ENCODE measurements at regions not wholly inside any gene's neighbourhood (a gene's known extent, or its start where the extent isn't known, plus 50 kb on each side); places are given as distances from the start of the nearest gene placed in this dataset.

DNA sequence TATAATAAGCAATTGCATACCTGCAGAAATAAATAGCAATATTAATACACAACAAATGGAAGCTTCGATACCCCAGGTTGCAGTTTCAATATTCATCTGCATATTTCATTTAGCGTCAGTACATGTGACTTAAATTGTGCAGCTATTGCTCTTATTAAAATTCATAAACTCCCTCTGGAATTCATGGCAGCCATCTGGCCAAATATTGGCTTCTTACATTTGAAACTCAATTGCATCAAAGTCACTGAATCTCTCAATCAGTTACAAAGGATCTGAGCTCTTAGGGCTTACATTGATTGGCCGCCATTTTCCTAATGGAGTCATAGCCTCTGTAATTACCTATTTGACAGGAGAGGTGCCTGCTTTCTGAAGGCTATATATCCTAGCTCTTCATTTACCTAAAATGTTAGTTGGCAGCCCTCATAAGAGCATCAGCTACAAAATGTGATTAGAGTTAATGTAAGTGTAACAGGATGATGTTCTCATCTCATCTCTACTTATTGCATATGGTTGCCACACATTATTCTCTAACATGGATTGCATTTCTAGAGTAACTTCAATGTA is 453.5 kb downstream of the CAAP1 start:
- TF ChIP-seq ZNF768 (tag by site-specific recombination; IDR thresholded peaks at IDR 0.05) (no peak), ZBTB7A (tag by site-specific recombination; IDR thresholded peaks at IDR 0.05; ENCODE audit: low read depth) (no peak), ZNF274 (IDR thresholded peaks at IDR 0.05; ENCODE audit: low read length) (no peak), ZNF274 (tag by site-specific recombination; IDR thresholded peaks at IDR 0.05; ENCODE audit: borderline replicate concordance) (no peak), ZNF792 (tag by site-specific recombination; IDR thresholded peaks at IDR 0.05) (no peak), ZBTB8A (tag by site-specific recombination; IDR thresholded peaks at IDR 0.05) (no peak), ZNF211 (tag by site-specific recombination; IDR thresholded peaks at IDR 0.05; ENCODE audit: low read depth) (no peak), ZNF670 (tag by site-specific recombination; IDR thresholded peaks at IDR 0.05; ENCODE audit: low read depth) (no peak), YY1 (tag by site-specific recombination; IDR thresholded peaks at IDR 0.05) (no peak)
- TF ChIP-seq, protein P1, sequence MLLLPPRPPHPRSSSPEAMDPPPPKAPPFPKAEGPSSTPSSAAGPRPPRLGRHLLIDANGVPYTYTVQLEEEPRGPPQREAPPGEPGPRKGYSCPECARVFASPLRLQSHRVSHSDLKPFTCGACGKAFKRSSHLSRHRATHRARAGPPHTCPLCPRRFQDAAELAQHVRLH (tag by site-specific recombination; IDR thresholded peaks at IDR 0.05), result no peak
- TF ChIP-seq, protein P2, sequence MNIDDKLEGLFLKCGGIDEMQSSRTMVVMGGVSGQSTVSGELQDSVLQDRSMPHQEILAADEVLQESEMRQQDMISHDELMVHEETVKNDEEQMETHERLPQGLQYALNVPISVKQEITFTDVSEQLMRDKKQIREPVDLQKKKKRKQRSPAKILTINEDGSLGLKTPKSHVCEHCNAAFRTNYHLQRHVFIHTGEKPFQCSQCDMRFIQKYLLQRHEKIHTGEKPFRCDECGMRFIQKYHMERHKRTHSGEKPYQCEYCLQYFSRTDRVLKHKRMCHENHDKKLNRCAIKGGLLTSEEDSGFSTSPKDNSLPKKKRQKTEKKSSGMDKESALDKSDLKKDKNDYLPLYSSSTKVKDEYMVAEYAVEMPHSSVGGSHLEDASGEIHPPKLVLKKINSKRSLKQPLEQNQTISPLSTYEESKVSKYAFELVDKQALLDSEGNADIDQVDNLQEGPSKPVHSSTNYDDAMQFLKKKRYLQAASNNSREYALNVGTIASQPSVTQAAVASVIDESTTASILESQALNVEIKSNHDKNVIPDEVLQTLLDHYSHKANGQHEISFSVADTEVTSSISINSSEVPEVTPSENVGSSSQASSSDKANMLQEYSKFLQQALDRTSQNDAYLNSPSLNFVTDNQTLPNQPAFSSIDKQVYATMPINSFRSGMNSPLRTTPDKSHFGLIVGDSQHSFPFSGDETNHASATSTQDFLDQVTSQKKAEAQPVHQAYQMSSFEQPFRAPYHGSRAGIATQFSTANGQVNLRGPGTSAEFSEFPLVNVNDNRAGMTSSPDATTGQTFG (tag by site-specific recombination; IDR thresholded peaks at IDR 0.05; ENCODE audit: borderline replicate concordance), result no peak
- TF ChIP-seq, protein P3, sequence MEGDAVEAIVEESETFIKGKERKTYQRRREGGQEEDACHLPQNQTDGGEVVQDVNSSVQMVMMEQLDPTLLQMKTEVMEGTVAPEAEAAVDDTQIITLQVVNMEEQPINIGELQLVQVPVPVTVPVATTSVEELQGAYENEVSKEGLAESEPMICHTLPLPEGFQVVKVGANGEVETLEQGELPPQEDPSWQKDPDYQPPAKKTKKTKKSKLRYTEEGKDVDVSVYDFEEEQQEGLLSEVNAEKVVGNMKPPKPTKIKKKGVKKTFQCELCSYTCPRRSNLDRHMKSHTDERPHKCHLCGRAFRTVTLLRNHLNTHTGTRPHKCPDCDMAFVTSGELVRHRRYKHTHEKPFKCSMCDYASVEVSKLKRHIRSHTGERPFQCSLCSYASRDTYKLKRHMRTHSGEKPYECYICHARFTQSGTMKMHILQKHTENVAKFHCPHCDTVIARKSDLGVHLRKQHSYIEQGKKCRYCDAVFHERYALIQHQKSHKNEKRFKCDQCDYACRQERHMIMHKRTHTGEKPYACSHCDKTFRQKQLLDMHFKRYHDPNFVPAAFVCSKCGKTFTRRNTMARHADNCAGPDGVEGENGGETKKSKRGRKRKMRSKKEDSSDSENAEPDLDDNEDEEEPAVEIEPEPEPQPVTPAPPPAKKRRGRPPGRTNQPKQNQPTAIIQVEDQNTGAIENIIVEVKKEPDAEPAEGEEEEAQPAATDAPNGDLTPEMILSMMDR (tag by site-specific recombination; IDR thresholded peaks at IDR 0.05), result no peak

Data from HEK293 (cell line).